ENCODE measurements at regions not wholly inside any gene's neighbourhood (a gene's known extent, or its start where the extent isn't known, plus 50 kb on each side); places are given as distances from the start of the nearest gene placed in this dataset.

DNA sequence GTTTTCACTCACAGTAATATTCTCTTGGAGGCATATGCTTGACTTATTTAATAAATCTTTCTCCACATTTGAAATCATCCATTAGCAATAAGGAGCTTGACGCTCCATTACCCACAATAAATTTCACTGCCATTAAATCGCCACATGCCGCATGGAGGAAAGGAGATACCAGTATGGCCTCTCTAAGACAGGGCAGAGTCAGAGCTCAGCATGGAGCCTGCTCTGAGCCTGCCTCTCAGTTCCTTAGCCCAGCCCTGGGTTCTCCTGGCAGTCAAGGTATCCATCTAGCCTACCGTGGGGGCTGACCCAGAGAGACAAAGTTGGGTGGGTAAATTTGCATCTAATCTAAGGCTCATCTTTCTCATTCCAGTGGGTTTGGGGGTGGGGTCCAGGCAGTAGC, 80.3 kb upstream of the CES5A start:
- TF ChIP-seq CTCF (IDR thresholded peaks at IDR 0.05) (no peak), POLR2A (IDR thresholded peaks at IDR 0.05) (no peak)
